C1 segment of cervical spinal cord (tissue), 14 donors: ENCODE measurements at regions not wholly inside any gene's neighbourhood (a gene's known extent, or its start where the extent isn't known, plus 50 kb on each side); places are given as distances from the start of the nearest gene placed in this dataset.

Experiments used
- DNase-seq, 14 donors: peaks; one replicate each; lab custom pipeline; 2025; lab: John Stamatoyannopoulos, UW

DNA sequence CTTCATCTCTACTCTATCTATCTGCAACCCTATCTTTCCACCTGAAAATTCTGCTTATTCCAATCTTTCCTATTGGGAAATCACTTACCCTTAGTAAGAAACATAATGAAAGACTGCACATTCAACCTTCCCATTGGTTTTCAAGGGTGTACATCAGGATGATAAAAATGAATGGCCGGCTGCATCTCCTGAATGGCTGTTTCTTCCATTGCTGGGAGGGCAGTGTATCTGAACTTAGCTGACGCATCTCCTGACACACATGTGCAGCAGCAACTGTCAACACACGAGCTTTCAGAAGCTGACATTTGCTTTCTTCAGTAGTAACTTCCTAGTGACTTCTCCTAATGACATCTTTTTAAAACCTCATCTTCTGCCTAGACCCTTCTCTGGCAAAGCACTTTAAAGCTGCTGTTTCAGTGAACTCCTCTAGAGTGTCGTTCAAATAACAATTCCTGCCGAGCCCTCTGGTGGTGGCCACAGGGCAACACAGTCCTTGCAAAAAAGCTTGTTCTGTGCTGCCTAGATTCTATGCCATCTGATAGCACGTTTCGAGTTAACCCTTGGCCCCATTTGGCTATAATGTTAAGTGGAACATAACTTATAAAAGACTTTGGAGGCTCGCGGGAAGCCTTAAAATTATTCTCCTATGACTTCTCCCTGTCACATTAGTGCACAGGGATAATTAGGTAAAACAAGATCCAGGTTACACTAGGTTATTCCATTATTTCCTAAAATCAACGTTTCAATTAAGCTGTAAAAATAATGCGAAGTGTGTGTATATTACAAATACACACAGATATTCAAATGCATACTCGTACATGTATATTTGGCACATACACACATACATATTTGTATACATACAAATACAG, 2340.7 kb downstream of the PCDH7 start:
- DNase-seq = peak in 8 of 14 donors; percentile 0 to 32 (median 18)

DNA sequence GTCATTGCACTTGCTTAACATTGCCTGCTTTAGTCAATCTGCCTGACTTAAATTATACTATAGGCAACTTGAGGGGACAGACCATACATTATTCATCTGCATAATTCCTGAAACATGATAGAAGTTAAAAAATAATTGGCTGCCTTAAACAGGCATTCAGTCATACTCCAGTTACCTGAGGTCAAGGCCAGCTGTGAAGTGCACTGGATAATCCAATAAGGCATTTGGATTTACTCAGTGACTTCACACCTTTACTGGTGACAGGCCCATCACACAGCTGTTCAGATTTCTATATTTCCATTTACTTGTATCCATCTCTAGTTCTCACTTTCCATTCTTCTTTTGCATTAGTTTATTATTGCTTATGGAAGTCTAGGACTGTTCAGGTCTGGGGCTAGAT, 2341.6 kb downstream of the PCDH7 start:
- DNase-seq = no peak

- DNase-seq = no peak
Measured at GRCh38 chr4:33062155-33062806, 2342.1 kb downstream of the PCDH7 start.

DNA sequence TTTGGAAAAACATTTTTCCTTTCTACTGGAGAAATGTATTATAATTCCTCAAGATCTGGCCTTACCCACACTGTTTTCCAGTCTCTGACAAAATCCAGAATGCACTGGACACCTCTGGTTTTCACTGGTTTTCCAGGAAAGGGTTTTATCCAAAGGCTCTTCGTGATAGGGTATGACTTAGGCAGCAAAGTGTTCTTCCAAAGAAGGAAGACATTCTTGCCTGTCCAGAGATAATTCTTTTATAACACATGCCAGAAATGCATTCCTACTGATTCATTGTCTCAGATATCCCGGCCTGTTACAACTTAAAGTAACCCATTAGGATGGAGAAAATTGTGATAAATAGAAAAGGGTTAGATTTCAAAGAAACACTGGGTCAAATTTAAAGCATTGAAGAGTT, 2343.1 kb downstream of the PCDH7 start:
- no peak for DNase-seq

DNA sequence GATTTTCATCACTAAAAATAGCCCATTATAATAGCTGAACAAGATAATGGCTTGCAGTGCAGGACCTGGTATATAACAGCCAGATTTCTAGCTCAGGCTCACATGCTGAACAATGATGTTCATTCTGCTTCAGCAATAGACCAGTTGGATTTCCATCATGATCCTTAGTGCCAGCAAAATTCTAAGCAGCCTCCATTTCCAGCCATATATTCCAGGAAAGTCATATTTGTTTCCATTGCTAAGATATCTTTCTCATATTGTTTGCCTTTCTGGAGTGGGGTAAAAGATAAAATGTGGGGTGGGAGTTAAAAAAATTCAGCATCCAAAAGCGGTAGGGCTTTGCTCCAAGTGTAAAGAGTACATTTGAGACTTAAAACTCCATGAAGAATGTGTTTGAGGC, 2344.1 kb downstream of the PCDH7 start:
- no peak for DNase-seq

GRCh38 chr4:33065749-33066148, 2345.6 kb downstream of the PCDH7 start:
- no peak for DNase-seq

GRCh38 chr4:33067221-33067620, 2347.1 kb downstream of the PCDH7 start:
- no peak for DNase-seq

DNA sequence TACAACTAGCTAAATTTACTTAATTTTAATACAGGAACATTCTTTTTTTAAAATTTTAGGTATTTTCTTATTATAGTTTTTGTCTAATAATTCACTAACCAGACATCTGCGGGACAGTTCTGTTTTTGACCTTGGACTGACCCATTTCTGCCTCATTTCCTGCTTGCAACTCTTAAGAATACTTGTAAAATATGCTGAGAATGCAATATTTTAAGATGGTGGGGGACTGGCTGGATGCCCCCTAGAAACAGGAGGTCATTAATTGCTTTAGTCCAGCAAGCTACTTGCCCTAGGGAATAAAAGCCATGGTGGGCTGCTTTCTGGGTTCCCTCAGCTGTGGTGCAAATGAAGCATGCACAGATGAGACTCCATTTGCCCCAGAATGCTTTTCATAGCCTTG, 2348.4 kb downstream of the PCDH7 start:
- no peak for DNase-seq

GRCh38 chr4:33071535-33071934, 2351.4 kb downstream of the PCDH7 start:
- DNase-seq = no peak

DNA sequence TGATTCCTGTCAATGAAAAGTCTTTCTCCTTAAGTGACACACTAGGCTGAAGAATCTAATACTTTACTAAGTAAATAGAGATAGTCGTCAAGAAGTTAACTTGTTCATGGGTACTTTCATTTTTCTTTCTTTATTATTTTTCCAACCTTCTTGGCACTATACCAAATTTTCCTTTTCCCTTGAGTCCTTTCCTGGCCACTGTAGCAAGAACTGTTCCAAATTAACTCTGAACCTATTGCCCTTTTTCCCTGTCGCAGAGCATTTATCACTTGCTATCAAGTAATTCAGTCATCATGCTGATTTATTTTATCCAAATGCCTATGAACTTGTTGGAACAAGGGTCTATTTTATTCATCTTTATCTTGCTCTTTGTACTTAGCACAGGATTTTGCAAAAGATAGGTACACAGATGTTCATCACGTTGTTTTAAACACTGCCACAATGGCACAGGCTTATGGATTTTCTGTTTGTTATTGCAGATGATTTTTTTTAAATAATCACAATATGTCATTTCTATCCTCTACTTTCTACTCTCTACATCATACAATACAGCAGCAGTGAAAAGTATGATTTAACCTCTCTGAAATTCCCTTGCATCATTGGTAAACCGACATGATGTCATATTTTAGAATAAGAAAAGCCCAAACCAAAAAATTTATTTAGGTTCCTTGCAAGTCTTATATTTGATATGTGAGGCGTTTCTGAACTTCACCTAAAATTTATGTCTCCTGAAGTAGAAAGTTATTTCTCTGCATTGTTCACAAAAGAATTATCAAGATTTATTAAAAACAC, 2352.3 kb downstream of the PCDH7 start:
- DNase-seq = no peak

DNA sequence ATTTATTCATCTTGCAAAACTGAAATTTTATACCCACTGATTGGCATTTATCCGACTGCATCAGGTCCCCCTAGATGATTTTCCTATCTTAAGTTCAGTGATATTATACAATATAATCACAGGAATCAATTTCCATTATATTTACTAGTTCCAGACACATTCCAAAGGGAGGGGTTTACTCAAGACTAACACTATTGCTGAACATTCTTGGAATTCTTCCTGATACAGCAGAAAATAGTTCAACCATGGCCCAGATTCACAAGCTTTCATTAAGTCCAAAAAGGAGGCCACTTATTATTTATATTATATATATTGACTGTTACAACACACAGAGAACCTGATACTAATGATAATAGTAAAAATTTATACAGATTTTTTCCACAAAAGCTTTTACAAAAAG, 2353.6 kb downstream of the PCDH7 start:
- no peak for DNase-seq

DNA sequence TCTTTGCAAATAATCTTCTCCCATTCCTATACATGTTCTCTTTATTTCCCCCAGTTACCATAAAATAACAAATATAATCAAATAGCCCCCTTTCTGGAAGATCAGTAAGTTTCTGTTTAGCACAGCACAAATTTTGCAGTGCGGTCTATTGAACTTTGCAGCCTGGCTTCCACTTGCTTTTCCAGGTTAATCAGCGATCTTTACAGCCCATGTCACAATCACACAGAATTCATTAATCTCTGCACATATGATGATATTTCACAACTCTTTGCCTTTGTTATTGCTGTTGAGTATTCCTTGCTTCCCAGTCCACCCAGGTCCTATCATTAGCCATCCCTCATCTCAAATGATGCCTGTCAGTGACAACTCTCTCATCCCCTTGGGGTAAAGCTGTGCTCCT, 2358.0 kb downstream of the PCDH7 start:
- DNase-seq = no peak

- DNase-seq = no peak
Measured at GRCh38 chr4:33080275-33080674, 2360.1 kb downstream of the PCDH7 start.

- no peak for DNase-seq
Measured at GRCh38 chr4:33085709-33086108, 2365.5 kb downstream of the PCDH7 start.

DNA sequence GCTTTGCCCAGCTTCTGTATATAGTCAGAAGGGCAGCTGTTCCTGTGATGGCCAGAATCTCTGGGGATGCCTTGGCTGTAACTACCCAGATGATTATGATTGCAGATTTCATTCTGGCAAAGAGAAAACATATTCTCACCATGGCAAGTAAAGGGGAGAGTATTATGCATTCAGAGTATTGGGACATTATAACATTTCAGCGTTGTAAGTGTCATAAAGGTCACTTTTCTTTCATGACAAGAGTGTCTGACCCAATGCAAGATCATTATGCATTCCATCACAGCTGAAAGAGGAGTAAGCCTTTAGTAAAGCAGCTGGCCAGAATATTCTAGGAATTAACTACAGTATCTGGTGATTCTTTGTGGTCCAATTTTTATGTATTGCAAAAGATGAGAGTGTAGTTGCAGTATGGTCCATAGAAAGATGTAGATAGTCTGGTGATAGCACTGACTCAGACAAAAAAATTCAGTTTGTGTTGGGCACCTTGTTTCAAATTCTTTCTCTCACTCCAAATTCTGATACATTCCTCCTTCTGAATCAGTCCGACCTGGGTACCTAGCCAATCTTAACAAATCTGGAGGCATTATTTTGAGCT, 2366.3 kb downstream of the PCDH7 start:
- DNase-seq = no peak

DNA sequence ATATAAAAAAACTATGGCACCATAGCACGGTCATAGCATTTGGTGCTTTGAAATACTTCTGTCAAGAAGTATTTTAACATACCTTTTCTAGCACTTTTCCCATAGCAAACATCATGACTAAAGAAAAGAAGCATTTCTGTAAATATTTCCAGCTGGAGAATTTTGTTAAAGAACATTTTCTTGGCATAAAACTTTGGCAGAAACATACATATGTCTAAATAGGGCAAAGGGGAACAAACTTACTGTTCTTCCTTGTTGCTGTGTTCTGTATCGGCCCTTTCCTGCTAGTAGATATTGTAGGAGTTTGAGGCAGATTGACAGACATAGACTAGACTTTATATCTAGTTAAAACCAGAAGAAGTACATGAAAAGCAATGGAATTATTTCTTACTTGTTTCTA, 2368.5 kb downstream of the PCDH7 start:
- DNase-seq = no peak

DNA sequence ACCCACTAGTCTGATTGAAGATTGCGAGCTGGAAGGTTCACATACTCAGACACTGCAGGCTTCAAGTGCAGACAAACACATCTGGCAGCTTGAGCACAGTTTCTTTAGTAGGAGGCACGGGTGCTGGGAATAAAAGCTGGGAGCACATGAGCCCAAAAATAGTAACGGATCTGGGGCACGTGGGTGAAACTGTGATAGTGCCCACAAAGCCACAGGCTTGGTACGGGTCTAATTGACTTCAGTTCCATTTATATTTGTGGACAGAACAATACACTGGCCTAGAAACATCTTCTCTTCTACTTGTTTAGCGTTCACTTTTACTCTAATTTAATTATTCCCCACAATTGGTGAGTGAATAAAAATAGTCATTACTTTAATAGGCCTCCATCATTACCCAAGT, 2370.7 kb downstream of the PCDH7 start:
- no peak for DNase-seq

- DNase-seq = no peak
Measured at GRCh38 chr4:33091961-33092360, 2371.8 kb downstream of the PCDH7 start.

- no peak for DNase-seq
Measured at GRCh38 chr4:33104273-33104672, 2384.1 kb downstream of the PCDH7 start.

DNA sequence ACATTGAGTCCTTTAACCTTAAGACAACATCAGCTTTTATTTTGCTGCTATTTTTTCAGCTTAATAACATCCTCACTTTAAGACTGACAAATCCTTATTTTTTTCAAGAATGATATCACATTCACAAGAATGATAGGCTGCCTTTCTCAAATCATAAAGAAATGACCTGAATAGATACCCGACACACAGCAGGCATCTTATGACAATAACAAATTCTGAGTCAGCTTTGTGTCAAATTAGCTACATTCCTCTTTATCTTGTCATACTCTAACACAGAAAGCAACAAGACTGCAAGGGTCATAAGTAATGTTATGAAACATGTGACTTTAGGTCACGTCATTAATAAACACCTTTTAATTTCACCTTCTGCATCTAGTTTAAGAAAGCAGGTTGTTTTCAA, 2387.6 kb downstream of the PCDH7 start:
- DNase-seq = no peak

DNA sequence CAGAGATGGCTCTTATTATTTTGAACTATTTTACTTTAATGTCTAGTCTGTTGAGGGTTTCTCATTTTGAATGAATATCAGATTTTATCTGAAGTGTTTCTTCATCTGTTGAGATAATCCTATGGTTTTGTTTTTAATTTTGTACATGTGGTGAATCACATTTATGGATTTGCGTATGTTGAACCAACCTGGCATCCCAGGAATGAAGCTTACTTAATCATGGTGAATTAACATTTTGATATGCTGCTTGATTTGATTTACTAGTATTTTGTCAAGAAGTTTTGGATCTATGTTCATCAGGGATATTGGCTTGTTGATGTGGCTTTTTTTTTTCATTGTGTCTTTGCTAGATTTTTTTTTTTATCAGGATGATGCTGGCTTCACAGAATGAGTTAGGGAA, 2390.9 kb downstream of the PCDH7 start:
- no peak for DNase-seq

GRCh38 chr4:33116871-33117270, 2396.7 kb downstream of the PCDH7 start:
- DNase-seq = no peak
